Hepatocyte (in vitro differentiated cells): ENCODE measurements at regions not wholly inside any gene's neighbourhood (a gene's known extent, or its start where the extent isn't known, plus 50 kb on each side); places are given as distances from the start of the nearest gene placed in this dataset.

ENCODE experiments used
- CTCF ChIP-seq: fragments of 200-600 bp; sonication (generic); IDR thresholded peaks from 2 replicates; pipeline ENCODE4 v1.5.1; 2016; ENCODE audit warnings: antibody characterized with exemption, mild to moderate bottlenecking; ENCODE audit not compliant: poor library complexity
- EZH2 ChIP-seq: fragments of 200-600 bp; sonication (generic); IDR thresholded peaks from 2 replicates; pipeline ENCODE4 v1.6.1; 2016; ENCODE audit warnings: antibody characterized with exemption, mild to moderate bottlenecking, borderline replicate concordance

GRCh38 chr12:89884952-89885351 is 176.3 kb upstream of the ATP2B1 start:
- TF ChIP-seq EZH2: no peak
- no peak for TF ChIP-seq CTCF
